GM21447 (cell line): ENCODE measurements at regions not wholly inside any gene's neighbourhood (a gene's known extent, or its start where the extent isn't known, plus 50 kb on each side); places are given as distances from the start of the nearest gene placed in this dataset.
"Not testable (repeated sequence)": the region's sequence is repeated elsewhere in the genome, so short reads cannot be mapped to it uniquely, and the experiment has no call there.

Experiments used
- ATAC-seq: cut with Tn5 transposase; IDR thresholded peaks from one replicate; pipeline ENCODE4 v1.9.1; 2021; ENCODE audit not compliant: unreplicated experiment

DNA sequence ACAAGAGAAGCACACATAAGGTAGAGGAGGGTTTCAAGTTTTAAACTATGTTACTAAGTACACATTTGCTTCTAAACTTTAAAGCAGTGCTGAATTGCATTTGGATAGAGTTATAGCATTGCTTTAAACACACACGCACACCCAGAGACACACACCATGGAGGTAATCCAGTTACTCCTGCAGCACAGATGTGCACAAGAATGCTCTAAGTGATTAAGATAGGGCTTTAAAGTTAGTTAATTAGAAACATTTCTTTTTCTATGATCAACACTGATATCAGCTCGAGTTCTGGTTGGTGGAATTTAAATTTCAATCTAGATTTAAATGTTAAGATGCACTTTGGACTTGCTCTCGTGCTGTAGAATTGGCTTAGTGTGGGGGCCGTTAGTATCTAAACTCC, 492.3 kb downstream of the ZEB2 start:
- no peak for ATAC-seq

DNA sequence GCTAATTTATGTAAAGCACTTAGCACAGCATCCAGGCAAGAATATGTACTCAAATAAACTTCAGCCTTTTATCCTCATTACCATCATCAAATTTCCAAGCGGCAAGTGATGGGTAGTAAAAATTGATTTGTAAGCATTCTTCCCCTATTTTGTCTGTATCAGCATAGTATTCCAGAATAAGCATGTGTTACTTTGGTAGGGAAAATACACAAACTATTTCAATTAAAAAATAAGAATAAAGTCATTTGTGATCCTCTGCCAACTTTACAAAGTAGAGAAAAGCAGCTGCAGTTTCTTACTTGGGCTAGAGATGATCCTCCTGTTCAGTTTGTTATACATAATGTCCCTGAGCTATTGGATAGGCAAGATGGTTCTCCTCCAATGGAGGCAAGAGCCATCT, 493.2 kb downstream of the ZEB2 start:
- ATAC-seq = no peak

DNA sequence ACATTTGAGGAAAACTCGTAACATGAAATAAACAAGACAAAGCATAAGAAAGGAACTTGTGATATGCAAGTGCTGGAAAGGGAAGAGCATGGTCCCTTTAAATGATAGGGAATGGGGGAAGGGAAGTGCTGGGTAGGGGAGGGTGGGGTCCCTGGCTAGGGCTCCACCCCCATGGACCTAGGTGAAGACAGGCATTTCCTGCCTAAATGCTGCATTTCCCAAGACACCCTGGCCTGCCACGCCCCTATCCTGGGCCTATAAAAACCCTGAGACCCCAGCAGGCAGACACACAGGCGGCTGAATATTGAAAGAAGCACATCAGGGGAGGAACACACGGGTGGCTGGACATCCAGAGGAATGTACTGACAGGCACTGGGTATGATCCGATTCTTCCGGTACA, 499.9 kb downstream of the ZEB2 start:
- ATAC-seq = no peak

DNA sequence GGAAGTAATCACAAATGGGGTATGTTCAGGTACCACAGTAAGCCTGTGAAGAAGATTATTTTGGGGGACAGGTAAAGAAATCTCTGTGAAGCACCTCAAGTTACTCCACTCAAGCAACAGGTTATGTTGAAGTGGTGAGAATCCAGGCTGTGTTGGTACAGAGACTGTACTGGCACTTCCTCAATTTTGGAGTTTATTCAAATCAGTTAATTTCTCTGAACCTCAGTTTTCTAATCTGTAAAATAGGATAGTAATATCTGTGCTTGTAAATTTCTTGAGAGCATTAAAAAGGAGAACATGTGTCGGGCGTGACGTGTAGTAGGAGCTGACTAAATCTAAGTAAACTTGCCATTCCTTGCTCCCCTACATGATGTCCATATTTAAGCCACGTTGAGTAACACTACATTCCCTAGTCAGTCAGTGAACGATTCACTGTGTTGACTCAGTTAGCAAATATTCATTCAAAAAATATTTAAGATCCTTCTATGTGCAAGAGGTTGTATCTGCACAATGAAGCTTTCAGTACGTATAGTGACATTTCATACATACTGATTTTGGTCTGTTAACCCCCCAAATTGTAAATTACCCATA, 504.2 kb downstream of the ZEB2 start:
- ATAC-seq = no peak

DNA sequence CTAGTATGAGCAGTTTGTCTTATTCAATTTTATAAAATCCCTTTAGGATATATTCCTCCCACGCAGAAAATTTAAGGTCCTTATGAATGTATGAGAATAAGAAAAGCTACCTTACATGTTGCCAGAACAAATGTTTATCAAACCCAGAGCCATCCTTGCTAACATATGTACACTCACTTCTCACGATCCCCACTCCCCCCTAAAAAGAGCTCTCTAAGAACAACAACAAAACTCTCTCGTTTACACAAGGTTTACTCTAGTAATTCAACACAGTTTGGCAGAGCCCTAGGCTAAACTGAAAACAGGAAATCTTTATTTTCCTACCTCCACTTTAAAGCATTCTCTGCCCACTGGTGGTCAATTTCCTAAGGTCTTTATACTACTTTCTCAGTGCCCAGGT, 504.9 kb downstream of the ZEB2 start:
- no peak for ATAC-seq

DNA sequence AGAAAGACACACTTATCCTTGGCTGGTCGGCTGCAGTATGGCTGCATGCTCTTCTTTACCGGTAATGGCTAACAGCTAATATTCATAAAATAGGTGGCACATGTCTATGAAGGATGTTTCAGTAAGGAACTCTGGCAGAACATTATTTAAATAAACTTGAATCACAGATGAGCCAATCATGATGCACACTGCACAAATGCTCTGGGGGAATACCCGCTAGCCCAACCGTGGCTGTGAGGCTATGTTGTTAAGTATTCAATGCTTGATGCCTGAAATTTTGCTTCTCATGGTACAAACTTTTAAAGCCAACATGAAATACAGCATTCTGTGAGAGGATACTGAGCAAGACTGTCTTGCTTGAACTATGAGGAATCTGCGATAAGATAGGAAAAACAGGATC, 505.8 kb downstream of the ZEB2 start:
- ATAC-seq = no peak

DNA sequence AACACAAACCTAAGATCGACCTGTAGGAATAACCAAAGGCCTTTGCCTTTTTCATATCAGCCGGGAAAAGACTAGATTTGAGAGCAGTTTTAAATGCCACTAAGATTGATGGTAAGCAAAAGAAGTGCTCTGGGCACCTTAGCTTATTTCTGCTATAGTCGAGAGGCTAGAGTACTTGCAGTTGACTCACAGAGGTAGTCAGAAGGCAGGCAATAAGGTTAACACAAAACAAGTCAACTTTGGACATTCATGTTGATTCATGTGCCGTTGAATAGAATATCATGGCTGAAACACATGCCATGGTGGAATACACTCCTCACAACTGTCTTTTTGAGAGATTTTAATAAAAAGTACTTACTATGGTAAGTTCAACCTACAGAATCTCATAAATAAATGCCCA, 507.6 kb downstream of the ZEB2 start:
- no peak for ATAC-seq

DNA sequence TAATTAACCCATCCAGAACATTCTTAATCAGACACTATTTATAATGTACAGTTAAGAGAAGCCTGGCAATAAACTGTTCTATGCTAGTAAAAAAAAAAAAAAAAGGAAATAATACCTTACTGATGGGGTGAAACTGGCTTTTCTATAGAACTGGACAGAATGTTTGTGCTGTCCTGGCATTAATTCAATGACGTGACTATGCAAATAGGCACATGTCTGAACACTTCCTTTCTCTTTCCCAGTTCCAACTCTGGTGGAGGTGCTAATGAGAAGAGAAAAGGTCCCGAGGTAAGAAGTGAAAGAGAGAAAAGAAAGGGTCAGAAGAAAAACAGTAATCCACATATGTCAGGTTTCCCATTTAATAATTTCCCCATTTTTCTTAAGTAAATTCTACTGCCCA, 508.4 kb downstream of the ZEB2 start:
- ATAC-seq = no peak

DNA sequence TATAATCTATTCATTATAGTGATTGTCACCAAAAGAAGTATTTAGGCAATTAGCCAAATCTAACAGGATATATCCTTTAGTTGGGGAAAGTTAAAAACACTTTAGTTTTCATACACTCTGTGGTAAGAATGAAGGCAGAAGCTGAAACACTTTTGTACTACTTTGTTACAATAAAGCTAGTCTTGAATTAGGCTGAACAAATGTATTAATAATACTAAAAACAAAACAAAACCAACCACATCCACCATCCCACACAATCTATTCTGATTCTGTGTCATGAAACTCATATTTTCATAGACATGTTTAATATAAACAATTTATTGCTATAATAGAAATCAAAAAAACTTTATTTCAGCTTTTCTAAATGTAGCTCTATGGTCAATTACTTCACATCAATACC, 508.8 kb downstream of the ZEB2 start:
- no peak for ATAC-seq

DNA sequence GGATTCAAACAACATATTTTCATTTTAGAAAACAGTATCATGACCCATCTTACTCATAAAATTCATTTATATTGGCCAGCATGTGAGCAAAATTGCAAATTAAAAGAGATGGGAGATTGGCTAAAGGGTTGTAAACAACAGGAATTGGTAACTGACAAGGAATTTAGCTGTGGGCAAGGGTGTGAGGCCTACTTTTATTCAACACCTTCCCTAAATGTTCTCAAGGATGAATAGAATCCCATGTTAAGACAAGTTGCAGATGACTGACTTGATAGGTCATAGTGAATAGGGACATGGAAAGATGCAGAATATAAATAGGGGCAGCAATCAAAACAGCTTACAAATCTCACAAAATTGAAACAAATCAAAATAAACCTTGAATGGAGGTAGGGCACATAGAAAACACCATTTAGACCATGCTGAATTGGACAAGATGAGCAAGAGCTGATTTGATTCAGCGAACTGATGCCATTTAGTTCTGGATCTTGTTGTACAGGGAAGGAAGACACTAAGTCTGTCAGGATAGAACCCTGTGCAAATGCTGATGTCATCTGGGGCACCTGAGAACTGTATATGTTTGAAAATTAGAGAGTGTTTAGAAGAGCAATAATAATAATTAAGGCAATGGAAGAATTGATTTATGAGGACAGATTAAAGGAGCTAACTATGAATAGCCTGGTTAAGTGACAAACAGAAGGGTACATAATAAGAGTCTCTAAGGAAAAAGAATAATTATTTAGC, 509.7 kb downstream of the ZEB2 start:
- ATAC-seq = no peak

DNA sequence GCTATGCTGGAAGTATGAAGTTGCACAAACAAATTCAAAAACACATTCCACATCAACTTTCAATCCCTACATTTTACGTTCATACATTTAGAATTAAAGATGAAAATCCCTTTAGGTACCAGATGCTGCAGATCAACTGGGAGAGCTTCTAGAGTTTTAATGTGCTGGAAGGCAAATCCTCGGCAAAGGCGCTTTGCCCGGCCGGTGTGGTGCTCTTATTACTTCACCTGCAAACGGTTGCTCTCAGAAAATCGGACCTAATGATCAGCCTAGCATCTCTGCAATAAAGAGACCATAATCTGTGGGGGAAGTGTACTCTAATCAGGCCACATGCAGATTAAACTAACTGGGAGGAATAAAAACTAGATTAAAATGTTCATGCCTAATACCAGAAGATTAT, 513.8 kb downstream of the ZEB2 start:
- no peak for ATAC-seq

DNA sequence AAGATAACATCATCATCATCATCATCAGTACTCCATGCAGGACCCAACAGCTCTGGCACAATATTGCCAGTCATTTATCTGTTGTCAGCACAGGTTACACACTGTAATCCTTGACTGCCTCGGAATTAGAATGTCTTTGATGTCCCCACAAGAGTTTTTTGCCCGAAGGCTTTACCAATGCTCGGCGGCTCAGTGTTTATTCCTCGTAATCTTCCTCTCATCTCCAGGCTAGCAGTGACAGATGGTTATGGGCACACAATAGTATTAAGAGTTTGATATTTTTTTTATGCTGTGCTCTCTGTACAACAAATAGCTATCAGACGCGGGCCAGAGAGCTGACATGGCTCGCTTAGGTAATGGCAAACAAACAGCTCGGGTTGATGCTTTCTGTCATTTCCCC, 515.2 kb downstream of the ZEB2 start:
- ATAC-seq = no peak

DNA sequence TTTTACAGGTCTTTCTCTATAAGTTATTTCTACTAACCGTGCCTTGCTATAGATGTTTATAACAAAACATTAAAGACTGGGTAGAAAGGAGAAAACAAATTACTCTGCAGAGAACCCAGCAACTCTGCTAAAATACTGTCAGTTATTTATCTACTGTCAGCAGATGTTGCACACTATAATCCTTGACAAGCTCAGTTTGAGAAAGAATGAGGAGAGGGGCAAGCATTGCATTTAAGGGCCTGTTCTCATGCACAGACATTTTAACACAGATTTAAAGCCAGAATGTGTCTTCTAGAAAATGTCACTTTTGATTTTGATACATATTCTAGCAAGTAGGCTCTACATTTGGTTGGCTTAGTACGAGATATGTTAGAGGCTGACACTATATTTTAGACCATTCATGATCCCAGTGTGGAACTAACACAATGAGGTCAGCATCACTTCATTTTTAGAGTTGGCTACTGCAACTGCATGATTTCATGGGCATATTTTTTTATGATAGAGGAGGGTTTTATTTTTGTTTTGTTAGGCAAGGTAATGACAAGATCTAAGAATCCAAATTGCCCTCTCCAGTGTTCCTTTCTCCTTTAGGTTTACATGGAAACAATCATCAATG, 516.4 kb downstream of the ZEB2 start:
- no peak for ATAC-seq

DNA sequence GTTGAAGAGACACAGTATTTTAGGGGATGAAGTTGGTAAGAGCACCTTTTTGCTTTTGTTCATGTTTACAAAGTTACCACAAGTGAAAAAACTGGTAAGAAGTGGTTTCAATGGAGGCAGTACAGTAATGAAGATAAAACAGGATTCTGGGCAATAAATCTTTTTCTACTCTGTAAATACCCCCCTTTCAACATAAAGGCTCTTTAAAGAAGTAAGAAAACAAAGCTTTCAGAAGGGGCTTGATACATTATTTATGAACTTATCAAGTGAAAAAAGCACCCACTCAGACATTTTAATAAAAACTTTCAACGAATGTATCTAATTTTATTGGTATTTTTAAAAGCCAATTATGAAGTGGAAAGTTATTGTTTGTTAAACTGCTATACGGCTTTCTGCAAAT, 522.9 kb downstream of the ZEB2 start:
- no peak for ATAC-seq

DNA sequence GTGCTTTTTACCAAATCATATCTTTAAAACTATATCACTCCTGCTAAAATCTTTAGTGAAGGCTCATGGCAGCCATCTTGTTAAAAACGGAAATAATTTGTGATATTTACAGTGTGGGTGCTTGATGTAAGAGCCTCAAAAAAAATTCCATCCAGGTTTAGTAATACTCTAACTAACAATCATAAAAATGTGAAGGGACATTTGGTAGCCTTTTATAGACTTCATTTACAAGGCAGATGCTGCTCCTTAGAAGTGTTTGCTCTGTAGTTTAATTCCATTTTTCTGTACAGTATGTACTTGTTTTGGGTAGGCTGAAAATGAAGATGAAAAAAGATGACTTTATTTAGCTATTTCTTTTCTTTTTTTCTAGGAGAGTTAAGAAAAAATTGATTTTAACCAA, 525.0 kb downstream of the ZEB2 start:
- no peak for ATAC-seq

DNA sequence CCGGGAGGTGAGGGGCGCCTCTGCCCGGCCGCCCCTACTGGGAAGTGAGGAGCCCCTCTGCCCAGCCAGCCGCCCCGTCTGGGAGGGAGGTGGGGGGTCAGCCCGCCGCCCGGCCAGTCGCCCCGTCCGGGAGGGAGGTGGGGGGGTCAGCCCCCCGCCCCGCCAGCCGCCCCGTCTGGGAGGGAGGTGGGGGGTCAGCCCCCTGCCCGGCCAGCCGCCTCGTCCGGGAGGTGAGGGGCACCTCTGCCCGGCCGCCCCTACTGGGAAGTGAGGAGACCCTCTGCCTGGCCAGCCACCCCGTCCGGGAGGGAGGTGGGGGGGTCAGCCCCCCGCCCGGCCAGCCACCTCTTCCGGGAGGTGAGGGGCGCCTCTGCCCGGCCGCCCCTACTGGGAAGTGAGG, 528.3 kb downstream of the ZEB2 start:
- ATAC-seq = not testable (repeated sequence)

DNA sequence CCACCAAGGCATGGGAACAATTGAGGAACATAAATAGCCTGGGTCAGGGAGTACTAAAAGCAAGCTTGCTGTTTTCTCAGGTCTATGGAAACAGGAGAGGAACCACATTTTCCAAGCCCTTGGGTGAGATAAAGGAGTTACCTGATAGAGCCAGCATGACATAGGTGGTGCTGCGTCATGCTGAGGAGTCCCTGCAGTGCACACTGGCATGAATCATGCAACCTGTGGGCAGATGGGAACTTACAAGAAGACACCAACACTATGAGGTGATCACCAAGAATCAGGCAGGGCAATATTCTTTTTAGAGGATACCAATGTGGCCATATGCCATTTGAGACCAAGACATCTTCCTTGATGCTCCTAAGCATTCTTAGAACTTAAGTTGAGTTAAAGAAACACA, 531.8 kb downstream of the ZEB2 start:
- no peak for ATAC-seq

DNA sequence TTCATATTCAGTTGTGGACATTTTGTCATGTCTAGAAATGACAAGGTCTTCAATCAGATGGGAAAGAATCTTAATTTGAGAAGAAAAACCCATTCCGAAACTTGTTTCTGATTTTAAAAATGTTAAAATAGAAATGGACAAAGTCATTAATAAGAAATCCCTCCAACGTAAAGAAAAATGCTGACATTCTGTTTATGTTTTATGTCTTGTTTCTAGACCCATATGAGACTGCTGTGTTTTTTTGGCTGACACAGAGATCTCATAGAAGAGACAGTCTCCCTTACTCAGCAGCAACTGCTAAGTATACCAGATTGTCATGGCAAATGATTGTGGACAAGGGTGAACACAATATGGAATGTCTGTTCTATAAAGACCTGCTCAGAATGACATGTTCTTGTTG, 538.5 kb downstream of the ZEB2 start:
- ATAC-seq = no peak

DNA sequence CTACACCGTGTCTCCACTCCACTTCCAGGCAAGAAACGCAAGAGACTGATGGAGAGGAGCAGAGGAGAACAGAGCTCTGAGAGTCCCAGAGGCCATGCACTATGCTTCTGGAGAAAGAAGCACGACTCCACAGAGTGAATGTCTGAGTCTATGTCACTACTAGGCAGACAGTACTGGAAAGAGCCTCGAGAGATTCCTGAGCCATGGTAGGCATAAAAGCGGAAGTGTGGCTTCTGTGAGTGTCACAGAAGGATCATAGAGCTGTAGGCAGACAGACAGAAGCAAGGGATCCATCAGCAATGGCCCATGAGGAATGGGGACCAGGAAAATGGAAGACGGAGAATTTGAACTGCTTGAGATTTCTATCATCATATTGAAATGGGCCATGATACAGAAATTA, 542.6 kb downstream of the ZEB2 start:
- ATAC-seq = no peak

DNA sequence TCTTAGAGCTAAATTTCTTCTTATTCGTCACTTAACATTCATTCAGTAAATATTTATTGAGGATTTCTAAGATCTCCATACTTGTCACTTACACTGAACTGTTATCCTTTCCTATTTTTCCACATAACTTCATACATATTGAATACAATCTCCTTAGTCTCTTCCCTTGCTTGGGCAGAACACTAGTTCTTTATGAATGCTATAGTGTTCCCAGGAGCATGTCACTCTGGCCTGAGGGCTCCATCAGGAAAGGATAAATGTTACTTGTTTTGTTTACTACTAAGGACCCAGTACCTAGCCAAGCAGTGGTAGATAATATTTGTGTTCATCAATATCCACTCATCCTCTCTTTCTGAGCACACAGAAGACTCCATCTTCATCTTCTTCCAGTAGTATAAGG, 544.7 kb downstream of the ZEB2 start:
- no peak for ATAC-seq

DNA sequence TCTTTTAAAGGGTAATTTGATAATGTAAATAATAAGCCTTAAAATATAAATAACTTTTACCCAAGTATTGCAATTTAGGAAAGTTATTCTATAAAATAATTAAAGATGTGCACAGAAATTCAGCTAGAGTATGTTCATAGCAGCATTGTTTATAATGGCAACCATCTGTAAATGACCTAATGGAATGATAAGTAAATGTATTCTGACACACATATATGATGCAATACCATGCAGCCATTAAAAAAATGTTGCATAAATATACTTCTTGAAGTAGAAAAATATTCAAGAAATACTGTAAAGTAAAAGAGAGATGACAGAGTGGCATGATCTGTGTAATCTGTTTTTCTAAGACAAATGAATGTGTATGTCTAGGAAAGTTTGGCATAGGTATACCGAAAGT, 545.7 kb downstream of the ZEB2 start:
- ATAC-seq = no peak

DNA sequence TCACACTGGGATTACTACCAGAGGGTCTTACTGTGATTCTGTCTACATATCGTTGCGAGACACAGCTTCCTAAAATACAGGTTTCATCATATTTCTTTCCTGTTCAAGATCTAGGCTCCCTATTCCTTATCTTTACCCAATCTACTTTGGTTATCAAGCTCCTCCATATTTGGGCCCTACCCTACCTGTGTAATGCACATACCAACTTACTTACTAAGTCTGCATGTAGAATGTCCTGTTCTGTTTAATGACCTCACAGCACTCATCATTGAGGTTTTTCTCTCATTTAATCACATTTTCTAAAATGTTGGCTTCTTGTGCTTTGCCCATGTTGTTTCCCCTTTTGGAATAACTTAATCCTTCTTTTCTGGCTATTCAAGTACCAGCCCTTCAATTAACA, 551.1 kb downstream of the ZEB2 start:
- ATAC-seq = no peak

DNA sequence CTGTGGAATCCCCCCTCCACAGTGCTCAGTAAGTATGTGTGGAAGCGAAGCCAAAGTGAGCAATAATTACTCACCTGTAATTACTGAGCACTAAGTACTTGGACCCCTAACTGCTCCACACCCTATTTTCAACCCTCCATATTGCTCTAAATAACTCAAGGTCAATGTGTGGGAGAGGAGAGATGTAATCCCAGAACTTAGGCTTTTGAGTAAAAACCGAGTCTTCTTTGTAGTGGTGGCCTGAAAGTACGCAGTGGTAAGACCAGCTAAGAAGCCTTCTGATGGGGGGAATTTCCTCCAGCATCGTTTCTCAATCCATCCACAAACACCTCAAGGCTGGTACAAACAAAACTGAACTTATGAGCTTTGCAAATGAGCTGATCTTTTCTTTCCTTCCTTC, 551.6 kb downstream of the ZEB2 start:
- no peak for ATAC-seq
